ENCODE measurements at regions not wholly inside any gene's neighbourhood (a gene's known extent, or its start where the extent isn't known, plus 50 kb on each side); places are given as distances from the start of the nearest gene placed in this dataset.

GRCh38 chrX:110504947-110505346, 146.3 kb downstream of the RTL9 start:
- no peaks in the 10 kb centered on the region for H3K9me3 ChIP-seq (ENCODE audit: control insufficient read depth, insufficient read depth, low read depth, low read length)
- TF ChIP-seq CTCF (IDR thresholded peaks at IDR 0.05) (no peak), TCF7L2 (IDR thresholded peaks at IDR 0.05; ENCODE audit: low read depth, low read length) (no peak), POLR2AphosphoS5 (IDR thresholded peaks at IDR 0.05; ENCODE audit: low read depth, low read length) (no peak), REST (IDR thresholded peaks at IDR 0.05; ENCODE audit: insufficient read depth in 1 of 2, low read depth in 2 of 2, low read length in 1 of 2) (no peak)
- no peaks in the 10 kb centered on the region for H3K36me3 ChIP-seq (ENCODE audit: control insufficient read depth, insufficient read depth, low read length)
- BruUV-seq (replicated peaks): no TSS peak
- ChIA-PET POLR2A (no interaction called here), CTCF (no interaction called here)
- H3K27me3 ChIP-seq (ENCODE audit: control insufficient read depth, insufficient read depth, low read length): no peaks in the 10 kb centered on the region
- H3K4me3 ChIP-seq (ENCODE audit: low read depth in 2 of 2, low read length in 2 of 2): no peak overlapping the region
- no peak for DNase-seq (ENCODE audit: low read depth, low spot score)
- no peak for ATAC-seq
- no peak overlapping the region for H3K27ac ChIP-seq (ENCODE audit: low read length)
- in situ Hi-C loops (cut with HindIII; ENCODE audit: low pct_unique_long_range_greater_than_20kb, low sequenced_read_pairs) (no loop called here), intact Hi-C loops (cut with micrococcal nuclease; ENCODE audit: unreplicated experiment) (no loop called here)
- peaks cover 5% of the 10 kb centered on the region; the same call in 1 of the 2 replicates for H3K4me1 ChIP-seq (ENCODE audit: control insufficient read depth, insufficient read depth, low read length)

GRCh38 chrX:110509755-110510532, 151.3 kb downstream of the RTL9 start:
- no peaks in the 10 kb centered on the region for H3K9me3 ChIP-seq (ENCODE audit: control insufficient read depth, insufficient read depth, low read depth, low read length)
- in situ Hi-C loops (cut with HindIII; ENCODE audit: low pct_unique_long_range_greater_than_20kb, low sequenced_read_pairs) (no loop called here), intact Hi-C loops (cut with micrococcal nuclease; ENCODE audit: unreplicated experiment) (no loop called here)
- BruUV-seq (replicated peaks): no TSS peak
- peaks cover 5% of the 10 kb centered on the region; the same call in 1 of the 2 replicates for H3K4me1 ChIP-seq (ENCODE audit: control insufficient read depth, insufficient read depth, low read length)
- H3K36me3 ChIP-seq (ENCODE audit: control insufficient read depth, insufficient read depth, low read length): no peaks in the 10 kb centered on the region
- DNase-seq (ENCODE audit: low read depth, low spot score): no peak
- TF ChIP-seq SIN3A (IDR thresholded peaks at IDR 0.05; ENCODE audit: borderline replicate concordance, insufficient read depth, low read depth, low read length) (no peak), TCF7L2 (IDR thresholded peaks at IDR 0.05; ENCODE audit: low read depth, low read length) (no peak), CTCF (IDR thresholded peaks at IDR 0.05) (no peak), POLR2AphosphoS5 (IDR thresholded peaks at IDR 0.05; ENCODE audit: low read depth, low read length) (no peak), REST (IDR thresholded peaks at IDR 0.05; ENCODE audit: insufficient read depth in 1 of 2, low read depth in 2 of 2, low read length in 1 of 2) (no peak)
- H3K27me3 ChIP-seq (ENCODE audit: control insufficient read depth, insufficient read depth, low read length): no peaks in the 10 kb centered on the region
- POLR2A ChIA-PET: no interaction called here
- no peak overlapping the region for H3K27ac ChIP-seq (ENCODE audit: low read length)
- no peak for ATAC-seq
- CTCF ChIA-PET: interaction anchor here (0.6 kb wide), 1 partner anchor 18 kb away, joined by 10 read pairs; no protein-coding TSS in a partner anchor
- H3K4me3 ChIP-seq (ENCODE audit: low read depth in 2 of 2, low read length in 2 of 2): no peak overlapping the region

Measured in Panc1 (cell line).